OCI-LY1 (cell line): ENCODE measurements at regions not wholly inside any gene's neighbourhood (a gene's known extent, or its start where the extent isn't known, plus 50 kb on each side); places are given as distances from the start of the nearest gene placed in this dataset.

Experiments used
- H2AFZ ChIP-seq: fragments of 200-600 bp; sonication (generic), shearing (Covaris generic); 2 replicates; pipeline ENCODE4 v1.6.0; 2014; ENCODE audit warnings: antibody characterized with exemption, mild to moderate bottlenecking, low read length
- H3F3A ChIP-seq: fragments of 200-600 bp; sonication (generic), shearing (Covaris generic); 2 replicates; pipeline ENCODE4 v1.6.0; 2014; ENCODE audit warnings: mild to moderate bottlenecking, antibody characterized with exemption, low read length, moderate library complexity; ENCODE audit not compliant: insufficient read depth
- H3K27ac ChIP-seq: fragments of 200-600 bp; sonication (generic); 2 replicates; pipeline ENCODE4 v1.5.1; 2014; ENCODE audit warnings: low read length, mixed run types, mild to moderate bottlenecking, low read depth; ENCODE audit not compliant: poor library complexity, severe bottlenecking
- H3K27me3 ChIP-seq: fragments of 200-600 bp; sonication (generic); 2 replicates; pipeline ENCODE4 v1.6.0; 2014; ENCODE audit warnings: antibody characterized with exemption, mild to moderate bottlenecking, low read length, moderate library complexity; ENCODE audit not compliant: insufficient read depth
- H3K36me3 ChIP-seq: fragments of 200-600 bp; sonication (generic); 2 replicates; pipeline ENCODE4 v1.6.1; 2014; ENCODE audit warnings: mild to moderate bottlenecking, antibody characterized with exemption, low read length, moderate library complexity, mixed read lengths; ENCODE audit not compliant: insufficient read depth
- H3K4me1 ChIP-seq: fragments of 200-600 bp; sonication (generic); 2 replicates; pipeline ENCODE4 v1.5.1; 2014; ENCODE audit warnings: mild to moderate bottlenecking, low read length, moderate library complexity; ENCODE audit not compliant: insufficient read depth, severe bottlenecking
- H3K4me2 ChIP-seq: fragments of 200-600 bp; sonication (generic), shearing (Covaris generic); 2 replicates; pipeline ENCODE4 v1.6.1; 2014; ENCODE audit warnings: low read length
- H3K4me3 ChIP-seq: fragments of 200-600 bp; sonication (generic); 2 replicates; pipeline ENCODE4 v1.5.1; 2014; ENCODE audit warnings: low read length, low read depth, mild to moderate bottlenecking, mixed read lengths; ENCODE audit not compliant: poor library complexity, severe bottlenecking
- H3K79me2 ChIP-seq: fragments of 200-600 bp; shearing (Covaris generic); 2 replicates; pipeline ENCODE4 v1.6.1; 2016; ENCODE audit warnings: mixed run types, low read length, mixed read lengths; ENCODE audit not compliant: insufficient read depth
- H3K9ac ChIP-seq: fragments of 200-600 bp; sonication (generic), shearing (Covaris generic); 2 replicates; pipeline ENCODE4 v1.6.1; 2014; ENCODE audit warnings: mild to moderate bottlenecking, low read length, mixed read lengths
- H3K9me2 ChIP-seq: fragments of 200-600 bp; sonication (generic), shearing (Covaris generic); 2 replicates; pipeline ENCODE4 v1.6.1; 2014; ENCODE audit warnings: low read depth, mild to moderate bottlenecking, low read length, mixed read lengths
- H3K9me3 ChIP-seq: fragments of 200-600 bp; shearing (Covaris generic); 2 replicates; pipeline ENCODE4 v1.6.1; 2014; ENCODE audit warnings: low read length, mixed read lengths
- H4K20me1 ChIP-seq: fragments of 200-600 bp; sonication (generic), shearing (Covaris generic); 2 replicates; pipeline ENCODE4 v1.6.0; 2016; ENCODE audit warnings: mild to moderate bottlenecking, low read length; ENCODE audit not compliant: insufficient read depth
- EZH2 ChIP-seq: fragments of 200-600 bp; sonication (generic), shearing (Covaris generic); IDR thresholded peaks from 2 replicates; pipeline ENCODE4 v1.8.0; 2017; ENCODE audit warnings: borderline replicate concordance, mixed run types, mild to moderate bottlenecking, antibody characterized with exemption, low read length, moderate library complexity, mixed read lengths
- TF ChIP-seq, protein P1 (sequence below): fragments of 200-600 bp; sonication (generic), shearing (Covaris generic); IDR thresholded peaks from 2 replicates; pipeline ENCODE4 v1.5.1; 2017; ENCODE audit warnings: mild to moderate bottlenecking, antibody characterized with exemption, low read length, moderate library complexity, mixed read lengths

DNA sequence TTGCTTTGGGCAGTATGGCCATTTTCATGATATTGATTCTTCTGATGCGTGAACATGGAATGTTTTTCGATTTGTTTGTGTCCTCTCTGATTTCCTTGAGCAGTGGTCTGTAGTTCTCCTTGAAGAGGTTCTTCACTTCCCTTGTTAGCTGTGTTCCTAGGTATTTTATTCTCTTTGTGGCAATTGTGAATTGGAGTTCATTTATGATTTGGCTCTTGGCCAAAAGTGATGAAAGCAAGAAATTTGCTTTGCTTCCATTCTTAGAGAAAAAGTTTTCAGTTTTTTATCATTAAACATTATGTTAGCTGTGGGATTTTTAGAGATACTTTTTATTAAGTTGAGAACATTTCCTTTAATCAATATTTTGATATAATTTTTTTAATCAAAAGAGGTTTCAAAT lies 203.5 kb downstream of the TAF11L14 start:
- Histone ChIP-seq H3K79me2 (no peaks in the 10 kb centered on the region), H3K4me3 (no peak overlapping the region), H3K27me3 (no peaks in the 10 kb centered on the region), H3K4me1 (no peaks in the 10 kb centered on the region), H3F3A (no peaks in the 10 kb centered on the region), H3K36me3 (no peaks in the 10 kb centered on the region), H3K9me3 (no peaks in the 10 kb centered on the region), H3K4me2 (no peak overlapping the region), H3K27ac (no peak overlapping the region), H3K9me2 (no peaks in the 10 kb centered on the region), H2AFZ (no peak overlapping the region), H4K20me1 (no peaks in the 10 kb centered on the region), H3K9ac (no peak overlapping the region)
- TF ChIP-seq, protein P1, sequence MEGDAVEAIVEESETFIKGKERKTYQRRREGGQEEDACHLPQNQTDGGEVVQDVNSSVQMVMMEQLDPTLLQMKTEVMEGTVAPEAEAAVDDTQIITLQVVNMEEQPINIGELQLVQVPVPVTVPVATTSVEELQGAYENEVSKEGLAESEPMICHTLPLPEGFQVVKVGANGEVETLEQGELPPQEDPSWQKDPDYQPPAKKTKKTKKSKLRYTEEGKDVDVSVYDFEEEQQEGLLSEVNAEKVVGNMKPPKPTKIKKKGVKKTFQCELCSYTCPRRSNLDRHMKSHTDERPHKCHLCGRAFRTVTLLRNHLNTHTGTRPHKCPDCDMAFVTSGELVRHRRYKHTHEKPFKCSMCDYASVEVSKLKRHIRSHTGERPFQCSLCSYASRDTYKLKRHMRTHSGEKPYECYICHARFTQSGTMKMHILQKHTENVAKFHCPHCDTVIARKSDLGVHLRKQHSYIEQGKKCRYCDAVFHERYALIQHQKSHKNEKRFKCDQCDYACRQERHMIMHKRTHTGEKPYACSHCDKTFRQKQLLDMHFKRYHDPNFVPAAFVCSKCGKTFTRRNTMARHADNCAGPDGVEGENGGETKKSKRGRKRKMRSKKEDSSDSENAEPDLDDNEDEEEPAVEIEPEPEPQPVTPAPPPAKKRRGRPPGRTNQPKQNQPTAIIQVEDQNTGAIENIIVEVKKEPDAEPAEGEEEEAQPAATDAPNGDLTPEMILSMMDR = no peak
- TF ChIP-seq EZH2 = no peak

DNA sequence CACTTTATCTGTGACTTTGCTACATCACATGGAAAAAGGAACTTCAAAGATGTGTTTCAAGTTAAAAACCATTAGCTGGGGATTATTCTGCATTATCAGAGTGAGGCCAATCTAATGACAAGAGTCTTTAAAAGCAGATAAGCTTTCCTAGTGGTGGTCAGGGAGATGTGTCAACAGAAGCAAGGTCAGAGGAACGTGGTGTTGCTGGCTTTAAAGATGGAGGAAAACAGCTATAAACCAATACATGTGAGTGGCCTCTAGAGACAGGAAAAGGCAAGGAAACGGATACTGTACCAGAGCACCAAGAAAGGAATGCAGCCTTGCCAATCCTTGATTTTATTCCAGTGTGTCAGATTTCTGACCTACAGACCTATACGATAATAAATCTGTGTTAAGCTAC lies 204.2 kb downstream of the TAF11L14 start:
- H3K9ac ChIP-seq = no peak overlapping the region
- H3F3A ChIP-seq = no peaks in the 10 kb centered on the region
- no peaks in the 10 kb centered on the region for H3K9me2 ChIP-seq
- no peaks in the 10 kb centered on the region for H3K9me3 ChIP-seq
- no peaks in the 10 kb centered on the region for H4K20me1 ChIP-seq
- no peak overlapping the region for H2AFZ ChIP-seq
- no peak overlapping the region for H3K27ac ChIP-seq
- no peak overlapping the region for H3K4me3 ChIP-seq
- TF ChIP-seq, protein P1 = no peak
- TF ChIP-seq EZH2 = no peak
- H3K4me2 ChIP-seq = no peak overlapping the region
- no peaks in the 10 kb centered on the region for H3K79me2 ChIP-seq
- no peaks in the 10 kb centered on the region for H3K27me3 ChIP-seq
- H3K4me1 ChIP-seq = no peaks in the 10 kb centered on the region
- H3K36me3 ChIP-seq = no peaks in the 10 kb centered on the region

DNA sequence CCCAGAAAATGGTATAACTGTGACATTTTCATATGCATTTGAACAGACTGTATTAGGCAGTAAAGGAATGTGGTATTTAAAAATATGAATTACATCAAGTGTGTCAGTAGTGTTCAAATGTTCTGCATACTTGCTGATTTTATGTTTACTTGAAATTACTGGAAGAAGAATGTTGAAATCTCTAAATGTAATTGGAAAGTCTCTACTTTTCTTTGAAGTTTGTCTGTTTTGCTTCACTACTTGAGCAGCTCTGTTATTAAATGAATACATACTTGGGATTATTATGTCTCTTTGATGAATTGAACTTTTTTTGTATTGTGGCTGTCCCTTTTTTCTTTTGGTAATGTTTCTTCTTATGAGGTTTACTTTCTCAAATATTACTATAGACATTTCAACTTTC lies 205.6 kb downstream of the TAF11L14 start:
- no peak overlapping the region for H2AFZ ChIP-seq
- no peak overlapping the region for H3K27ac ChIP-seq
- no peaks in the 10 kb centered on the region for H3K79me2 ChIP-seq
- no peaks in the 10 kb centered on the region for H3F3A ChIP-seq
- no peaks in the 10 kb centered on the region for H3K9me3 ChIP-seq
- TF ChIP-seq, protein P1 = no peak
- no peak for TF ChIP-seq EZH2
- no peak overlapping the region for H3K9ac ChIP-seq
- no peak overlapping the region for H3K4me2 ChIP-seq
- H3K36me3 ChIP-seq = no peaks in the 10 kb centered on the region
- H4K20me1 ChIP-seq = no peaks in the 10 kb centered on the region
- H3K27me3 ChIP-seq = no peaks in the 10 kb centered on the region
- H3K9me2 ChIP-seq = no peaks in the 10 kb centered on the region
- no peak overlapping the region for H3K4me3 ChIP-seq
- H3K4me1 ChIP-seq = no peaks in the 10 kb centered on the region
